ENCODE measurements at regions not wholly inside any gene's neighbourhood (a gene's known extent, or its start where the extent isn't known, plus 50 kb on each side); places are given as distances from the start of the nearest gene placed in this dataset.
A peak's percentile ranks its signal among the peaks of the same experiment; 100 is the strongest.
"Not testable (repeated sequence)": the region's sequence is repeated elsewhere in the genome, so short reads cannot be mapped to it uniquely, and the experiment has no call there.

DNA sequence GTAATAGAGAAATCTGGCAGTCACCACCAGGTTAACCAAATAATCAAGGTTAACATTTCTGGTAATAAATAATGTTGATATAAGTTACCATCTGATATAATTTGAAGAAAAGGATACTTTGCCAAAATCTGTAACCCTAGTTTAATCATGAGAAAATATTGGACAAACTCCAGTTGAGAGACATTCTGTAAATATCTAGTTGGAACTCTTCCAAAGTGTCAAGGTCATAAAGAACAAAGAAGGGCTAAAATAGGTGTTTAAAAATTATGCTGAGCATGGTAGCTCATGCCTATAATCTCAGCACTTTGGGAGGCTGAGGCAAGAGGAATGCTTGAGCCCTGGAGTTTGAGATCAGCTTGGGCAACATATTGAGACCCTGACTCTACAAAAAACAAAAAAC is 253.3 kb downstream of the MRPS30 start:
- DNase-seq: peak in 1 of 2 experiments; percentile 52

DNA sequence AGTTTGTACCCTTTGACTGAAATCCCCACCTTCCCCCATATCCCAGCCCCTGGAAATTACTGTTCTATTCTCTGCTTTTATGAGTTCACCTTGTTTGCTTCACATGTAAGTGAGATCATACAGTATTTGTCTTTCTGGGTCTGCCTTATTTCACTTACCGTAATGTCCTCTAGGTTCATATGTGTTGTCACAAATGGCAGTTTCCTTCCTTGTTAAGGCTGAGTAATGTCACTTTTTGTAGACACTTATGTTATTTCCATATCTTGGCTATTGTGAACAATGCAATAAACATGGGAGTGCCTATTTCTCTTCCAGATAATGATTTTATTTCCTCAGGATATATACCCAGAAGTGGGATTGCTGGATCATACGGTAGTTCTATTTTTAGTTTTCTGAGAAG is 272.3 kb downstream of the MRPS30 start:
- no peak for DNase-seq

DNA sequence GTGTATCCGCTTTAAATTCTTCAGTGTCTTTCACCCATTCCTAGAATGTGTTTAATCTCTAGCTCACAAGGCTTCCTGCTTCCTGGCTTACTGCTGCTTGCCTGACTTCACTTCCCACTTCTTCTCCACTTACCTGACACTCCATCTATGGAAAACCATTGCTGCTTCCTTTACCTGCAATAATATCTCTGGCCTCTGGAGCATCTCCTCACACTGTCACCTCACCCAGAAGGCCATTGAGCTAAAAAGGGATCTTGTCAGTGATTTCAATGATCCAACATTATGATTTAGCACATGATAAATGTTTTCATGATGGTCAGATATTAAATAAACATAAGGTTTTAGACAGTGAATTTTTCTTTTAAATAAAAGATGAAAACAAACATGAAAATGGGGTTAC is 281.1 kb downstream of the MRPS30 start:
- no peak for DNase-seq

DNA sequence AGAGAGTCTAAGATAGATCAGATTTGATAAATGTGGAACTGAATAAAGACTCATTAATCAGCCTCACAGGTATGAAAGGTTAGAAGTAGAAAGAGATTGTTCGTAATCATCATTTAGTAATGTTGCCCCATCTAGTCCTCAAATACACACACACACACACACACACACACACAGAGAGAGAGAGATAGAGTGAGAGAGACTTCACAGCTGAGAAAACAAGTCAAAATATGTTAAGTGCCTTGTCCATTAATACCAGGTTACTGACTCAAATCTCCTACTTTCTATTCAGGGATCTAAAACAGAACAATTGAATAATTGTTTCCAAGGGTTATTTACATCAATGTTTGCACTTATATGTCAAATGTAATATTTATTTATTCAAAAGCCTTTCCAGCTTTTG is 284.6 kb downstream of the MRPS30 start:
- no peak for DNase-seq

GRCh38 chr5:45094876-45095440 is 286.2 kb downstream of the MRPS30 start:
- no peak for DNase-seq

- DNase-seq: no peak
Measured at GRCh38 chr5:45098483-45098882, 289.7 kb downstream of the MRPS30 start.

GRCh38 chr5:45101146-45101545 is 292.4 kb downstream of the MRPS30 start:
- DNase-seq: no peak

DNA sequence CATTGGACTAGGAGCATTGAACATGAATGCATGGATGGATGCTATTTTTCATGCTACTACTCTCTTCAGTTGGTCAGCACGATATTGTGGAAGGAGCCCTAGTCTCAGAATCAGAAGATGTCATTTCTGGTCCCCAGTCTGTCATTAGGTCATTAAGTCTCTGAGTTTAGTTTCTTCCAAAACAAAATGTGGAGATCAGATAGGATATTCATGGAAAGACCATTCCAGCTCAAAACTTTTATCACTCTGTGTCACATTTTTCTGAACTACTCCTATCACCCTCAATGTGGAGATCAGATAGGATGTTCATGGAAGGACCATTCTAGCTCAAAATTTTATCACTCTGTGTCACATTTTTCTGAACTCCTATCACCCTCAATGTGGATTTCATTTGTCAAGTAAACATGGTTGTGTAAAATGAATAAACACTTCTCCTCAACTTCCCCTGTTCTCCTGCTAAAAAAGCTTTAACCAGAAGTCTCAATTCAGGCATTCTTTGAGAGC is 296.8 kb downstream of the MRPS30 start:
- no peak for DNase-seq

- DNase-seq: no peak
Measured at GRCh38 chr5:45109062-45109461, 300.3 kb downstream of the MRPS30 start.

GRCh38 chr5:45109636-45110035 is 300.9 kb downstream of the MRPS30 start:
- no peak for DNase-seq

DNA sequence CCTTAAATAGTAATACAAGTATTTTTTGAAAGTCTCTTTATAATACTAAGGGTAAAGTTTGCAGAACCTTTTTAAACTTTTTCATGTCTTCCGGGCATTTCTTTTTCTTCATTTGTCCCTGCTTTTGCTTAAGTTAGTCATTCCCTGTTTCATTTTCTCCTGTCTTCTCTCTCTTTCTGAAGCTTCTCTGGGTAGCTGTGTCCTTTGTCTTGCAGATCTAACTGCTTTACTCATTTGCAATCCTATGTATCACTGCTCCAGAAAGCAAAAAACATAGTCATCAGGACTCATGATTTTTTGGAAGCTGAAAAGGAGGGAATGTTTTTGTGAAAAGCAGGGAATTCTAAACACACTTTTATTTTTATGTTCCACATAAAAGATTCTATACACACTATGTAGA is 301.7 kb downstream of the MRPS30 start:
- DNase-seq: no peak

GRCh38 chr5:45113726-45114125 is 305.0 kb downstream of the MRPS30 start:
- DNase-seq: no peak

DNA sequence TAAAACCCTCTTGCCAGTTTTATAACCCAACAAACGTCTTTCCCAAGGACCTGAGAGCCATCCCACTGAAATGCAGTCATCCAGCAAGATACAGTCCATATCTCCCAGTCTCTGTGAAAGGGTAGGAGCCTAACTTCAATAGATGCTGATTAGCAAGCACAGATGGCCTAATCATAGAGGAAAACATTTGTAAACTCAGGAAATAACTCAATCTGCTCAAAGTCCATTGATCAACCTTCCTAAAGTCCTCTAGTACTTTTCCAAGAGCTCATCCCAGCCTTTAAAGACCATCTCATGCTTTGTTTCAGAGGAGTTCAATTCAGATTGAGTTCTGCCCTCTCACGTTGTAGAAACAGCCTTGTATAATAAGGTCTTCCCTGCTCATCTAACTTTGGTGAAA is 324.2 kb downstream of the MRPS30 start:
- DNase-seq: no peak

GRCh38 chr5:45162974-45163373 is 354.2 kb downstream of the MRPS30 start:
- peak; percentile 69 to 77 for DNase-seq

- DNase-seq: peak; percentile 17 to 38
Measured at GRCh38 chr5:45171563-45171962, 362.8 kb downstream of the MRPS30 start.

DNA sequence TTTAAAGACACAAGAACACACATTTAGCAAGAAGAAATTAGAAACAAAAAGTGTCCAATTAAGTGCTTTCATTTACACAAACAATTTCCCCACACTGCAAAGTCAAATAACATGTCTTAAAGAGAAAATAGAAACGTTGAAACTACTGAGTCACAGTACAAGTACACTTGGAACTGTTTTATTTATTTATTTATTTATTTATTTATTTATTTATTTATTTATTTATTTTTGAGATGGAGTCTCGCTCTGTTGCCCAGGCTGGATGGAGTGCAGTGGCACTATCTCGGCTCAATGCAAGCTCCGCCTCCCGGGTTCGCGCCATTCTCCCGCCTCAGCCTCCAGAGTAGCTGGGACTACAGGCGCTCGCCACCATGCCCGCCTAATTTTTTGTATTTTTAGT is 363.9 kb downstream of the MRPS30 start:
- DNase-seq: not testable (repeated sequence)

DNA sequence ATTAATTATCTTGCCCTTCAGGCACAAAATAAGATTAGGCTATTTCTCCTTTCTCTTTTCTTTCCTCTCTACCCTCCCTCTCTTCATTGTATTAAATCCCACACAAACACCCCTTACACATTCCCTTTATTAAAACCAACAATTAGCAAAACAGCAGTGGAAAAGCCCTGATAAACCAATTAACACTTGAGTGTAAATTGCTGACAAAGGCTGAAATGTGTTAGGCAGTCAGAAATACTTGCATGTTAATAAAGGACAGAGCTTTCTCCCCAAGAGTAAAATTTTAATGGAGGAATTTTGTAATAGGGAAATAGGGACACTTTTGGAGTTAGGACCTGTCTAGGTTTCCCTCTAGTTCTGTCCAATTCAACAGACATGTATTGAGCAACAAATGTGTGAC is 370.9 kb downstream of the MRPS30 start:
- no peak for DNase-seq

- DNase-seq: no peak
Measured at GRCh38 chr5:45189042-45189441, 380.3 kb downstream of the MRPS30 start.

- DNase-seq: no peak
Measured at GRCh38 chr5:45189481-45189880, 380.7 kb downstream of the MRPS30 start.

GRCh38 chr5:45195026-45195425 is 386.3 kb downstream of the MRPS30 start:
- no peak for DNase-seq
